ENCODE measurements at regions not wholly inside any gene's neighbourhood (a gene's known extent, or its start where the extent isn't known, plus 50 kb on each side); places are given as distances from the start of the nearest gene placed in this dataset.

GRCh38 chr14:101377069-101377468, 184.2 kb upstream of the DIO3 start:
- TF ChIP-seq, protein P1, sequence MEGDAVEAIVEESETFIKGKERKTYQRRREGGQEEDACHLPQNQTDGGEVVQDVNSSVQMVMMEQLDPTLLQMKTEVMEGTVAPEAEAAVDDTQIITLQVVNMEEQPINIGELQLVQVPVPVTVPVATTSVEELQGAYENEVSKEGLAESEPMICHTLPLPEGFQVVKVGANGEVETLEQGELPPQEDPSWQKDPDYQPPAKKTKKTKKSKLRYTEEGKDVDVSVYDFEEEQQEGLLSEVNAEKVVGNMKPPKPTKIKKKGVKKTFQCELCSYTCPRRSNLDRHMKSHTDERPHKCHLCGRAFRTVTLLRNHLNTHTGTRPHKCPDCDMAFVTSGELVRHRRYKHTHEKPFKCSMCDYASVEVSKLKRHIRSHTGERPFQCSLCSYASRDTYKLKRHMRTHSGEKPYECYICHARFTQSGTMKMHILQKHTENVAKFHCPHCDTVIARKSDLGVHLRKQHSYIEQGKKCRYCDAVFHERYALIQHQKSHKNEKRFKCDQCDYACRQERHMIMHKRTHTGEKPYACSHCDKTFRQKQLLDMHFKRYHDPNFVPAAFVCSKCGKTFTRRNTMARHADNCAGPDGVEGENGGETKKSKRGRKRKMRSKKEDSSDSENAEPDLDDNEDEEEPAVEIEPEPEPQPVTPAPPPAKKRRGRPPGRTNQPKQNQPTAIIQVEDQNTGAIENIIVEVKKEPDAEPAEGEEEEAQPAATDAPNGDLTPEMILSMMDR (IDR thresholded peaks at IDR 0.05; ENCODE audit: borderline replicate concordance, extremely low read depth, low read length, poor library complexity, severe bottlenecking) = no peak
- no peak for TF ChIP-seq EZH2 (IDR thresholded peaks at IDR 0.05; ENCODE audit: borderline replicate concordance, low read depth, low read length, severe bottlenecking)
